ENCODE measurements at regions not wholly inside any gene's neighbourhood (a gene's known extent, or its start where the extent isn't known, plus 50 kb on each side); places are given as distances from the start of the nearest gene placed in this dataset.

- no peak for DNase-seq (ENCODE audit: low read depth)
Observed at GRCh38 chr13:73704587-73704986, 429.6 kb downstream of the KLF12 start.

- DNase-seq (ENCODE audit: low read depth), result no peak
Observed at GRCh38 chr13:73703606-73704005, 430.6 kb downstream of the KLF12 start.

GRCh38 chr13:73702419-73703071 lies 431.7 kb downstream of the KLF12 start:
- no peak for DNase-seq (ENCODE audit: low read depth)

GRCh38 chr13:73701160-73701559 lies 433.0 kb downstream of the KLF12 start:
- DNase-seq (ENCODE audit: low read depth), result no peak

- DNase-seq (ENCODE audit: low read depth), result no peak
Observed at GRCh38 chr13:73698859-73699258, 435.3 kb downstream of the KLF12 start.

- DNase-seq (ENCODE audit: low read depth), result no peak
Observed at GRCh38 chr13:73697166-73697565, 437.0 kb downstream of the KLF12 start.

- no peak for DNase-seq (ENCODE audit: low read depth)
Observed at GRCh38 chr13:73696713-73697112, 437.5 kb downstream of the KLF12 start.

- no peak for DNase-seq (ENCODE audit: low read depth)
Observed at GRCh38 chr13:73696271-73696670, 437.9 kb downstream of the KLF12 start.

GRCh38 chr13:73695325-73695724 lies 438.9 kb downstream of the KLF12 start:
- DNase-seq (ENCODE audit: low read depth), result no peak

GRCh38 chr13:73693215-73693614 lies 441.0 kb downstream of the KLF12 start:
- no peak for DNase-seq (ENCODE audit: low read depth)

- DNase-seq (ENCODE audit: low read depth), result no peak
Observed at GRCh38 chr13:73691891-73692290, 442.3 kb downstream of the KLF12 start.

GRCh38 chr13:73687929-73688328 lies 446.3 kb downstream of the KLF12 start:
- no peak for DNase-seq (ENCODE audit: low read depth)

GRCh38 chr13:73687087-73687486 lies 447.1 kb downstream of the KLF12 start:
- DNase-seq (ENCODE audit: low read depth), result no peak

GRCh38 chr13:73684750-73685149 lies 449.5 kb downstream of the KLF12 start:
- DNase-seq (ENCODE audit: low read depth), result no peak

GRCh38 chr13:73684286-73684685 lies 449.9 kb downstream of the KLF12 start:
- DNase-seq (ENCODE audit: low read depth), result no peak

GRCh38 chr13:73683746-73684145 lies 450.5 kb downstream of the KLF12 start:
- no peak for DNase-seq (ENCODE audit: low read depth)

- DNase-seq (ENCODE audit: low read depth), result no peak
Observed at GRCh38 chr13:73681779-73682178, 452.4 kb downstream of the KLF12 start.

- DNase-seq (ENCODE audit: low read depth), result no peak
Observed at GRCh38 chr13:73681015-73681414, 453.2 kb downstream of the KLF12 start.

GRCh38 chr13:73677048-73677601 lies 457.1 kb downstream of the KLF12 start:
- no peak for DNase-seq (ENCODE audit: low read depth)

GRCh38 chr13:73676550-73677047 lies 457.6 kb downstream of the KLF12 start:
- DNase-seq (ENCODE audit: low read depth), result no peak

GRCh38 chr13:73675821-73676220 lies 458.4 kb downstream of the KLF12 start:
- DNase-seq (ENCODE audit: low read depth), result no peak

- no peak for DNase-seq (ENCODE audit: low read depth)
Observed at GRCh38 chr13:73674570-73674969, 459.6 kb downstream of the KLF12 start.

GRCh38 chr13:73673931-73674330 lies 460.3 kb downstream of the KLF12 start:
- DNase-seq (ENCODE audit: low read depth), result no peak

GRCh38 chr13:73672492-73672891 lies 461.7 kb downstream of the KLF12 start:
- no peak for DNase-seq (ENCODE audit: low read depth)
